Erythroblast (primary cell): ENCODE measurements at regions not wholly inside any gene's neighbourhood (a gene's known extent, or its start where the extent isn't known, plus 50 kb on each side); places are given as distances from the start of the nearest gene placed in this dataset.

ENCODE experiments used
- DNase-seq, 2 experiments: peaks; one replicate each; lab custom pipeline; 2025; lab: John Stamatoyannopoulos, UW
- GATA1 ChIP-seq: IDR thresholded peaks from 2 replicates; pipeline ENCODE4 v1.6.1; 2011; ENCODE audit warnings: low read depth, mild to moderate bottlenecking, control low read depth, low read length, moderate library complexity
- POLR2A ChIP-seq: IDR thresholded peaks from 2 replicates; pipeline ENCODE4 v1.6.1; 2011; ENCODE audit warnings: mild to moderate bottlenecking, low read length

DNA sequence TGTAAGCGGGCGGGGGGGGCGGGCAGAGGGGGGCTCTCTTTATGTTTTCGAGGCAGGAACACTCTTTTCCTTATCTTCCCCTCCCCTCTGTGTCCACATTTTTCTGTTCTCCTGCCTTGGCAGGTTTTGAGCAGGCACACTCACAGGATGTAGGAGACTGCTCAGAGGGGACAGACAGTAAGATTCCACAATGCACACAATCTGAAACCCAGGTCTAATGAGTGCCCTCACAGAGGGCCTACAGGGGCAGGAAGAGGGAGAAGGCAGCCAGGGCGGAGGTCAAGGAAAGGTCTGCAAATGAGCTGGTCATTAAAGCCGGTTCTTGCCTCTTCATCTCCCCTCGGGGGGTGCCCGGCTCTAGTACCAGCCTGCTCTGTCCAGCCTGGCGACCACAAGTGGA lies 106.1 kb upstream of the ATP6AP2 start:
- DNase-seq = no peak
- TF ChIP-seq POLR2A (no peak), GATA1 (no peak)

DNA sequence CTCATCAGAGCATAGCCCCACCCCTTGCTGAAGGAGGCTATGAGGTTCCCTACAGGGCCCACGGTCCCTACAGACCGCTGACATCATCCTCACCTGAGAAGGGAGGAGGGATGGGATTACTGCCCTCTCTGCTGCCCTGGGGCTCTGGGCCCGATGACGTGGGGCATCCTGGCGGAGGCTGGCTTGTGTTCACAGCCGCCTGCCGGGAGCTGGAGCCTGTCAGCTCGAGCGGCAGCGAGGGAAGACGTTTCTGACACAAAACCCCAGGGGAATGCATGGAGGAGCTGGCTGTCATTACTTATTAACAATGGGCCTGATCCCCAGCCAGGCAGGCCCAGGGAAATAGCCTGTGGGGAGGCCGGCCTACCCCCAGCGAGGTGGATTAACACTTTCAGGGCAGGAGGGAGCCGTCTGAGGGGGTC lies 106.6 kb upstream of the ATP6AP2 start:
- DNase-seq = no peak
- TF ChIP-seq POLR2A (no peak), GATA1 (no peak)

DNA sequence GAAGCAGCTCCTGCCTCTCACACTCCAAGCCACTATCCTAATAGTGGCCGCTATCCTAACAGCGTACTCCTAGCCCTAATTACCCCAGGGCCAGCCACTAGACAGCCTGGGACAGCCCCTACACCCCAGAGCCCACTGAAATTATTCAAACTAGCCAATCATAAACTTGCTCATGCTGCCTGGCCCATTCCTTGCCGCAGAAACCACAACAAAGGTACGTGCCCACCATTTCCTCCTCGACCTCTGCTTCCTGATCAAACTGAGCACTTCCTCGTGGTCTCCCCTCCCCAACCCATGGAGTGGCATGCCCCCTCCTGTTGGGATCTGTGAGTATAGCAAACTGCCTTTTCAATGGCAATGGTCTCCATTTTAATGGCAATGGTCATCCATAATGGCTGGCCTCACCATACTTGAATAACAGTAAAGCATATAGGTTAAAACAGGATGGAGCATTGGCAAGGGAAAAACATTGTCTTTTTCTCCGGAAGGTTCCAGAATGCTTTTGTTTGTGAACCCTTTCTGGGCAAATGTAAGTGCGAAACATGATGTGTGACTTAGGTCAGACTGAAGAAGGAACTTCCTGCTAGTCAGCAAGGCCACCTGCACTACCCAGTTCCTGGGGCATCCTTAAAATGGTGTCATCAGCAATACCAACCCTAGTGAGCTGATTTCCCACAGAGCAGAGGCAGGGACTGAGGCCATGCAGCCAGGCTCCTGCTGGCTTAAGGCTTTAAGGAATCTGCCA lies 107.1 kb upstream of the ATP6AP2 start:
- DNase-seq = no peak
- no peak for TF ChIP-seq POLR2A

DNA sequence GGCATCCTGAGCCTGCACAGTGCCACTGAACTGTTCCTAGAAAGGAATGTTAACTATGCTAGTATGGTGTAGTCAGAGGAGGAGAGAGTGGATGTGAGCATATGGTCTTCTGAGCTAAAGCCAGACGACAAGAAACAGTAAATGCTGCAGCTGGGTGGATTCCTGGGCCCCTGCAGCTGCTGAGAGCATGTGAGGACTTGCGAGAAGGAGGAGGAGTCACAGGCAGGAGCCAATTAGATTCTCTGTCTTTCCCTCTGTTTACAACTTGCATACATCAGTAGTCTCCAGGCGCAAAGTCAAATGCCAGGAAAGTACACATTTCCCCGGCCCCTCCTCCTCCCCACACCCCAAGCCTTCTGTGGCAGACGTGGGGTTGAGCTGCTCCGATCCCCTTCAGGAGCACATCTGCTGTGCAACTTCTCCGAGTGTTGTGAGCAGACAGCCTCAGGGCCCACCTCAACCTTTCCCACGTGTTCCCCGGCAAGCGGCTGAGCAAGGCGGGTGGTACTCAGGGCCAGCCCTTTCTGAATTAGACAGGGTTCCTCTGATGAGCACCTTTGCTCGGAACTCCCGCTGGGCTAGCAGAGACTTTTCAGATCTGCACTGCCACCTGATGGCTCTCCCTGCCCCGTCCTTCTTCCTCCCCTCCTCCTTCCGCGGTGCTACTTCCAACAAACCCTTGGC lies 108.7 kb upstream of the ATP6AP2 start:
- TF ChIP-seq GATA1 (no peak), POLR2A (no peak)
- DNase-seq = peak; percentile 1 to 3

DNA sequence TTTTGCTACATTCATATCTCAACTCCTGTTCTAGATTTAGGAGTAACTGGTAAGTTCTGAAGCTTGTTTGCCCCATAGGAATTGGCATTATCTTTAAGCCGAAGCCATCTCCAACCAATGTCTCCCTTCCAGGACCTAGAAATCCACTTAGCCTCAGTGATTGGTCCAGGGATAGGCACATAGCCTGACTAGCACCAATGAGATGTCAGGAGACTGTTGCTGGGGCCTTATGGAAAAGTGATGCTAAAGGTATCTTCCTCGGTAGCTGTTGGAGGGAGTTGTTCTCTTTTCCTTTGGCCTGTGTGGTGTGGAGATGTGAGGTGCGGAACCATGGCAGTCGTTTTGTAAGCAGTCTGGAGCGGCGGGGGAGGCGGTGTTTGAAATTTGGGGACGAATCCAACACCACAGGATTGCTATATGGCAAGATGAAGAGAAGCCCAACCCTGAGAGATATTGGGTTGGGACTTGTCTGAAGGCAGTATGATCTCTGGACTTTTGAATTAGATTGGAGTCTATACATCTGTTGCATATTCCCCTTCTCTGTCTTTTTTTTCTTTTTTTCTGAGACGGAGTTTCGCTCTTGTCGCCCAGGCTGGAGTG lies 109.8 kb upstream of the ATP6AP2 start:
- no peak for DNase-seq
- TF ChIP-seq GATA1 (no peak), POLR2A (no peak)

DNA sequence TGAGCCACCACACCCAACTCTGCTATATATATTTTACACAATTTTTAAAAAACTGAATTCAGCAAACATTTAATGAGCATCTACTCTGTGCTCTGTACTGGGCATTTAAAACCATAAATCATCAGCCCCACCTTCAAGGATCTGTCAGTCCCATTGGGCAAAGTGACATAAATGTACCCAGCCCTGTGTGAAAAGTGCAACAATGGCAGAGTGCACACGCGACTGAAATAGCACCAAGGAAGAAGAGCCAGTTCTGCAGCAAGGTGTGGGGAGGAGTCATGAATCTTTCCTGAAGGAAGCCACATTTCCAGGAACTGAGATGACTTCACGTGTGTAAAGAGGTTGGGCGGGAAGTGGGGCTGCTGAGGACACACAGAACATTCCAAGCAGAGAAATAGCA lies 111.5 kb upstream of the ATP6AP2 start:
- TF ChIP-seq GATA1 = no peak
- TF ChIP-seq POLR2A = no peak
- no peak for DNase-seq

DNA sequence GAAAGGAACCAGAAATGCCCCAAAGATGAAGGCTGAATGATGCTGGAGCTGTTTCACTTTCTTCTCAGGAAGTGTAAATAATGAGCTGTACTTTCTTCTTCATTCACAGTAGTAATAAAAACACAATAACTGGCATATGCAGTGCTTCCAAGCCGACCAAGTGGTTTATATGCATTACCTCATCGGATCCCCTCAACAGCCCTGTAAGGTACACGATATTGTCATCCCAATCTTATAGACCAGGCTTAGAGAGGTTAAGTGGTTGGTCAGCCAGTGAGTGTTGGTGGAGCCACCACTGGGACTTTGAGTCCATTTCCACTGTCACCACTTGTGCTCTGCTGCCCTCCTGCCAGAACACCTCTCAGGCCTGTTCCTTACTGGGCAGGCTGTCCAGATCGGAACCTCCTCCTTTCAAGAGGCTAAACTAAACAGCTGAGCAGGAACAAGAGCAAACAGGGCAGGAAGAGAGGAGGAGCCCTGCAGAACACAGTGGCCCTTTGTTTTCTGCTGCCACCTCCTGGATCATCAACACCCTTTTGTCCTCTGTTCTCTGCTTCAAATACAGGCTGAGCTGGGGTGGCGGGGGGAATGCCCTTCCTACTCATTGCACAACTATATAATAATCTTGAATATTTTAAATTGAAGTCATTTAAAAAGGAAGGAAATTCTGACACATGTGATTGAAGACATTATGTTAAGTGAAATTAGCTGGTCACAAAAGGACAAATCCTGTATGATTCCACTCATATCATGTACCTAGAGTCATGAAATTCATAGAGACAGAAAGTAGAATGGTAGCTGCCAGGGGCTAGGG lies 112.5 kb upstream of the ATP6AP2 start:
- DNase-seq = peak; percentile 2 to 16

DNA sequence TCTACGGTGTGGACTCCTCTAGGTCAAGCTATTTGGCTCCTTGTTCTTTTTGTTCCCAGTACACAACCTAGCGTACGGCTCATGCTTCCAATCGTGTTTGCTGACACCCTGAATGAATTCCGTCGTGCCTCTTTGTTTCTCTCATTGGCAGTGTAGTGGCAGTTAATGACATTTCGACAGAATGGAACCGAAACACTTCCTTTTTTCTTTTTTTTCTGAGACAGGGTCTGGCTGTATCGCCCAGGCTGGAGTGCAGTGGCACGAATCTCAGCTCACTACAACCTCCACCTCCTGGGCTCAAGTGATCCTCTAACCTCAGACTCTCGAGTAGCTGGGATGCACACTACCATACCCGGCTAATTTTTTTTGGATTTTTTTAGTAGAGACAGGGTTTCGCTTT lies 113.3 kb upstream of the ATP6AP2 start:
- no peak for DNase-seq

More for the DNA sequence above, 112.5 kb upstream of the ATP6AP2 start:
- TF ChIP-seq POLR2A (no peak), GATA1 (no peak)

DNA sequence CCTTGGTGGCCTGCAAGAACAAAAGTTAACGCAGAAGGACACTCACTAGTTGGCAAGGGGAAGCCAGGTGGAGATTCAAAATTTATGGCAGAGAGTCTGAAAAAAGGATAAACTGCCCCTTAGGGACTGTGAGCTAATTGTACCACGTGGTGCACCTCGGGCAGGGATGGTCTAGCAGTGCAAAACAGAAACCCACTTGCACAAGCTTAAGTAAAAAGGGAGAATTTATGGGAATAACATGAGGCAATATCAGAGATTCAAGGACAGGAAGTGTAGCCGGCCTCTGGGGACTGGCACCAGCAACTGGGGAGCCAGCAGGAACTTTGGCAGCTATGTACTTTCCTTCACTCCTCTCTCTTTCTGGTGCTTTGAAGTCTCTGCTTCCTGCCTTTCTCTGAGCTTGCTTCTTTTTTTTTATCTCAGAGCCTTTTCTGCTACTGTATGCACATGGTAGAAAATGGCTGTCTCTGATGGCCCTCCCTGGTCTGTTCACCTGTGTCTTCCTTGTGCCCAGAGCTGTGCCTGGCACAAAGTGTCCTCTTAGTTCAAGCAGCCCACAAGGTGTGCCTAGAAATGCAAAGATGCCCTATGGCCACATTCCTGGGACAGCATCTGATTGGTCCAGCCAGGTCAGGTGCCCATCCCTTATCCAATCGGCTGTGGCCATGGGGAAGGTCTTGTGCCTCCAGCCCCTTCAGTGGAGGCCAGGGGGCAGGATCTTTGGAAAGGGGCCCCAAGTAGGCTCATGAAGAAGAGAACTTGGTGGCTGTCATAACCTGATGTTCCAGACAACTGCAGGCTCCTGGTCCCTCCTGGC lies 114.8 kb upstream of the ATP6AP2 start:
- DNase-seq = no peak
- no peak for TF ChIP-seq GATA1
- no peak for TF ChIP-seq POLR2A

More for the DNA sequence above, 113.3 kb upstream of the ATP6AP2 start:
- TF ChIP-seq GATA1 (no peak), POLR2A (no peak)

DNA sequence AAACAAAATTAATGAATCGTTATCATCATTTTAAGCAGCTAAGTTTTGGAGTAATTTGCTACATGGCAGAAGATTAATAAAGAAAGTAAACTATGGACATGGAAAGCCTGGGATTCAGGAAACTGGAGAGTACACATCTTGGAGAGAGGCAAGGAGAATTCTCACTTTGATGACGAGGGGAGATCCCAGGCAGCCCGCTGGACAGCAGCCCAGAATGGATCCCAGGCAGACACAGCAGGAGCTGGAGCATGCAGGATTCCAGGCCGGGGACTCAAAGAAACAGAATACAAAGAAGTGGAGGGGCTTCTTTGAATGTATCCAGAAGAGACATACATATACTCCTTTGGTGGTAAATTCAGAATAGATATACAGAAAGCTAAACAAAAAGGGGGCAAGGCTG lies 118.0 kb upstream of the ATP6AP2 start:
- TF ChIP-seq GATA1 (no peak), POLR2A (no peak)
- DNase-seq = no peak

DNA sequence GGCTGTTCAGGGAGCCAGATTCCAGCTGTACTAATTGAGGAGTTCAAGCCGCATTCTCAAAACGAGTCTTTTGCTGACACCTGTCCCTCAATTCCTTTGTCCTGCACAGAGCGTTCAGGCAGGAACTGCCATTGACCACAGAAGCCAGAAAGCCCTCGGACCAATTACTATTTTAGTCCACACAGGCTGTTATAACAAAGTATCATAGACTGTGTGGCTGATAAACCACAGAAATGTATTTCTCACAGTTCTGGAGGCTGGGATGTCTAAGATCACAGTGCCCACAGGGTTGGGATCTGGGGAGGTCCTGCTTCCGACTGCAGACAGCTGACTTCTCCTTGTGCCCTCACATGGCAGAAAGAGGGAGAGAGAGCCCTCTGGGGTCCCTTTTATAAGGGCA lies 119.8 kb upstream of the ATP6AP2 start:
- TF ChIP-seq GATA1 = no peak
- no peak for TF ChIP-seq POLR2A
- no peak for DNase-seq

DNA sequence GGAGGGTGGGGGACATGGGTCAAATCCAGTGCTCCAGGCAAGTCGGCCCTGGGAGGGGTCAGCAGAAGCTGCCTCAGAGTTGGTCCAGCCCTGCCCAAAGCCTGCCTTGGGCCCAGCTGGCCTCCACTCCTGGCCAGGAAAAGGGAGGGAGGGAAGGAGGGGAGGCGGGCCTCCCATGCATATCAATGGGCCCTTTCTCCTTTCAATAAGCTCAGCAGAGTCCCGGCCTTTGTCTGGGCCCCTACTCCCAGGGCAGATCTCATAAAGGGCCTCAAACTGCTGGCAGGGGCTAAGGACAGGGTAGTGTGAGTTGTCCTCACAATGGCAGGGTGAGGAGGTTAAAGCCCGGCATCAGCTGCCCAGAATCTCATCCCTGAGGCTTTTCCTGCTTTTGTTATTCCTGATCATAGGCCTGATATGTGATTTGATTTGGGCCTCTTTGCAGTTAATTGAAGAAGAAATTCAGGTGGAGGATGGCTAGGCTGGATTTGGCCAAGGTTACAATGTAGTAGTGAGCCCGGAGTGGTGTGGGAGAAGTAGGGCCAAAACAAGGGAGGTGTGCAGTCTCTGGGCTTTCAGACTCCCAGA lies 121.1 kb upstream of the ATP6AP2 start:
- TF ChIP-seq POLR2A (no peak), GATA1 (no peak)
- no peak for DNase-seq
